ENCODE measurements at regions not wholly inside any gene's neighbourhood (a gene's known extent, or its start where the extent isn't known, plus 50 kb on each side); places are given as distances from the start of the nearest gene placed in this dataset.
"Not testable (repeated sequence)": the region's sequence is repeated elsewhere in the genome, so short reads cannot be mapped to it uniquely, and the experiment has no call there.

- H3K27ac ChIP-seq (ENCODE audit: low read depth, low read length); H3K27me3 ChIP-seq (ENCODE audit: control insufficient read depth, low read length): not testable (repeated sequence)
- peak; percentile 33 for TF ChIP-seq CTCF (IDR thresholded peaks at IDR 0.05; ENCODE audit: low read depth, low read length, poor library complexity, severe bottlenecking)
Measured at GRCh38 chrY:3405585-3405984, 173.3 kb upstream of the TGIF2LY start.

DNA sequence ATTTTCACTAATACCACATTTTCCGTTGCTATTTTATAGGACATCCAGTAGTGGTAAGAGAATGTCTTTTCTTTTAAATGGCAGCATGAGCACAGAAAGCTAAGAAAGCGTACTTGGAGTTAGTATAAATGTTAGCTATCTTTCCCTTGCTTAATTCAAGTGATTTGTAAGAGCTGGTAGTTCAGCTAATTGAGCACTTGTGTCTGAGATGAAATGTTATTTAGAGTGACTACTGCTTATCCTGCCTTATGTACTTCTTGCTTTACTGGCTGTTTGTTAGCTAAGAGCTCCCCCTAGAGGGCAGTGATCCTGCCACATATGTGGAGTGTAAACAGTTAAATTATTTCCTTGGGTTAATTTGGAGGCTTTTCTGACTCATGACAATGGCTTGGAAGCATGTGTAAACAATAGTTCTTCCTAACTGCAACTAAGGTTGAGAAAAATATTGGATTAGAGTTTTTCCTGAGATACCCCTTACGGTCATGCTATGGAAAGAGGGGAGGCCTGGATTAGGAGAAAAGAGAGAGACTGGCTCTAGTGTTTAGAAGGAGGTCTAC is 171.9 kb upstream of the TGIF2LY start:
- H3K4me3 ChIP-seq (ENCODE audit: low read length); H3K36me3 ChIP-seq (ENCODE audit: control insufficient read depth, low read length); H3F3A ChIP-seq (ENCODE audit: control insufficient read depth, insufficient read depth); H3K4me2 ChIP-seq (ENCODE audit: low read length); H3K9me2 ChIP-seq (replicated peaks; ENCODE audit: control insufficient read depth, low read length); H3K27ac ChIP-seq (ENCODE audit: low read depth, low read length); H4K20me1 ChIP-seq (ENCODE audit: control insufficient read depth, insufficient read depth, low read depth, low read length); H3K79me2 ChIP-seq (ENCODE audit: control insufficient read depth, low read length); H3K9me3 ChIP-seq (ENCODE audit: control insufficient read depth, insufficient read depth, low read length); H3K27me3 ChIP-seq (ENCODE audit: control insufficient read depth, low read length); H3K4me1 ChIP-seq (ENCODE audit: control insufficient read depth, low read length): not testable (repeated sequence)

More at GRCh38 chrY:3405585-3405984, 173.3 kb upstream of the TGIF2LY start:
- not testable (repeated sequence) for H3F3A ChIP-seq (ENCODE audit: control insufficient read depth, insufficient read depth); H3K79me2 ChIP-seq (ENCODE audit: control insufficient read depth, low read length); H3K4me1 ChIP-seq (ENCODE audit: control insufficient read depth, low read length); H3K36me3 ChIP-seq (ENCODE audit: control insufficient read depth, low read length); H3K4me3 ChIP-seq (ENCODE audit: low read length); H4K20me1 ChIP-seq (ENCODE audit: control insufficient read depth, insufficient read depth, low read depth, low read length); H3K4me2 ChIP-seq (ENCODE audit: low read length); H3K9me3 ChIP-seq (ENCODE audit: control insufficient read depth, insufficient read depth, low read length); H3K9me2 ChIP-seq (replicated peaks; ENCODE audit: control insufficient read depth, low read length)

GRCh38 chrY:3410322-3410892 is 168.5 kb upstream of the TGIF2LY start:
- H3K9me3 ChIP-seq (ENCODE audit: control insufficient read depth, insufficient read depth, low read length); H3K9me2 ChIP-seq (replicated peaks; ENCODE audit: control insufficient read depth, low read length); H3K4me3 ChIP-seq (ENCODE audit: low read length); H4K20me1 ChIP-seq (ENCODE audit: control insufficient read depth, insufficient read depth, low read depth, low read length); H3K27me3 ChIP-seq (ENCODE audit: control insufficient read depth, low read length); H3K79me2 ChIP-seq (ENCODE audit: control insufficient read depth, low read length); H3F3A ChIP-seq (ENCODE audit: control insufficient read depth, insufficient read depth); H3K27ac ChIP-seq (ENCODE audit: low read depth, low read length); H3K4me2 ChIP-seq (ENCODE audit: low read length); H3K36me3 ChIP-seq (ENCODE audit: control insufficient read depth, low read length); H3K4me1 ChIP-seq (ENCODE audit: control insufficient read depth, low read length): not testable (repeated sequence)

Measured in DOHH2 (cell line).